ENCODE measurements at regions not wholly inside any gene's neighbourhood (a gene's known extent, or its start where the extent isn't known, plus 50 kb on each side); places are given as distances from the start of the nearest gene placed in this dataset.

DNA sequence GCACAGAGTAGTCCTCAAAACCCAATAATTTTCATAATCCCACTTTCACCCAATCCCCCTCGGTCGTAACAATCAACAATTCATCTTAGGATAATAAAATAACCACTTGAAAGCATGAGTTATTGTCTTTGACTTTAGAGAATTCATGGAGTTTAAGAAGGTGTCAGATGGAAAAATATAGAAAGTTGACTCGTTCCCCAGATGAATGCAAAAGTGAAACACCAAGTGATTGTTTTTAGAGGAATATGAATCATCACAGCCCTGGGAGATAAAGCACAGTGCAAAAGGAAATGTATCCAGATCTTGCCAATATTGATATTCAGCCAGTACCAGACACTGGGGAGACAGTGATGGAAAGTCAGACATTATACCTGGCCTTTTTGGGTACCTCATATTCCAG lies 860.5 kb downstream of the DHX35 start:
- no peaks in the 10 kb centered on the region for H3K36me3 Mint-ChIP-seq
- no peak for TF ChIP-seq CTCF (IDR thresholded peaks at IDR 0.05; ENCODE audit: unreplicated experiment)
- no peak overlapping the region for H3K4me3 Mint-ChIP-seq
- no peaks in the 10 kb centered on the region for H3K9me3 Mint-ChIP-seq
- peaks cover 1% of the 10 kb centered on the region for H3K4me1 Mint-ChIP-seq
- H3K27ac Mint-ChIP-seq = no peak overlapping the region
- no peak for DNase-seq (ENCODE audit: low spot score in 2 of 2, unreplicated experiment in 2 of 2)
- no peaks in the 10 kb centered on the region for H3K27me3 Mint-ChIP-seq (ENCODE audit: low read depth)

GRCh38 chr20:39813190-39813829 lies 851.2 kb downstream of the DHX35 start:
- no peaks in the 10 kb centered on the region for H3K27me3 Mint-ChIP-seq (ENCODE audit: low read depth)
- H3K4me3 Mint-ChIP-seq = no peak overlapping the region
- H3K9me3 Mint-ChIP-seq = no peaks in the 10 kb centered on the region
- H3K36me3 Mint-ChIP-seq = no peaks in the 10 kb centered on the region
- no peak for TF ChIP-seq CTCF (IDR thresholded peaks at IDR 0.05; ENCODE audit: unreplicated experiment)
- DNase-seq (ENCODE audit: low spot score in 2 of 2, unreplicated experiment in 2 of 2) = no peak
- no peaks in the 10 kb centered on the region for H3K4me1 Mint-ChIP-seq
- no peak overlapping the region for H3K27ac Mint-ChIP-seq

GRCh38 chr20:39812116-39812515 lies 850.0 kb downstream of the DHX35 start:
- no peak for DNase-seq (ENCODE audit: low spot score in 2 of 2, unreplicated experiment in 2 of 2)
- Mint-ChIP-seq H3K4me1 (no peaks in the 10 kb centered on the region), H3K27me3 (ENCODE audit: low read depth) (no peaks in the 10 kb centered on the region), H3K27ac (no peak overlapping the region), H3K9me3 (no peaks in the 10 kb centered on the region), H3K36me3 (no peaks in the 10 kb centered on the region), H3K4me3 (no peak overlapping the region)
- TF ChIP-seq CTCF (IDR thresholded peaks at IDR 0.05; ENCODE audit: unreplicated experiment) = no peak

DNA sequence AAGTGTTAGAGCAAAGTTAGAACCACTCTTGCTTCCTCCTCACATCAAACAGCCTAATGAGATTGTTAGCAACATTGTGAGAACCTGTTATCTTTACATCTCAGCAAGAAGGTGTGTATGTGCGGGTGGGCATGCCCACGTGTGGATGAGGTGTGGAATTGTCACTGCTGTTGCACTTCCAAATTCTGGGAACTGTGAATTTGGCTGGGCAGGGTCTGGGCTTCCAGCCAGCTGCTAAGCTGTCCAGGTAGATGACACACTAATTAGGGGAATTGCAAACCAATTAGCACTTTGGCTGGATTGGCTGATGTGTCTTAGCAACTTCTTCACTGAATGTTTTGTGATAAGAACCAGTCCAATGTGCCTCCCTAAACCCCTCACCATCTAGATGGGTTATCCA lies 848.2 kb downstream of the DHX35 start:
- Mint-ChIP-seq H3K27ac (no peak overlapping the region), H3K36me3 (no peaks in the 10 kb centered on the region), H3K4me3 (no peak overlapping the region), H3K27me3 (ENCODE audit: low read depth) (no peaks in the 10 kb centered on the region), H3K9me3 (no peaks in the 10 kb centered on the region), H3K4me1 (no peaks in the 10 kb centered on the region)
- no peak for TF ChIP-seq CTCF (IDR thresholded peaks at IDR 0.05; ENCODE audit: unreplicated experiment)
- no peak for DNase-seq (ENCODE audit: low spot score in 2 of 2, unreplicated experiment in 2 of 2)

DNA sequence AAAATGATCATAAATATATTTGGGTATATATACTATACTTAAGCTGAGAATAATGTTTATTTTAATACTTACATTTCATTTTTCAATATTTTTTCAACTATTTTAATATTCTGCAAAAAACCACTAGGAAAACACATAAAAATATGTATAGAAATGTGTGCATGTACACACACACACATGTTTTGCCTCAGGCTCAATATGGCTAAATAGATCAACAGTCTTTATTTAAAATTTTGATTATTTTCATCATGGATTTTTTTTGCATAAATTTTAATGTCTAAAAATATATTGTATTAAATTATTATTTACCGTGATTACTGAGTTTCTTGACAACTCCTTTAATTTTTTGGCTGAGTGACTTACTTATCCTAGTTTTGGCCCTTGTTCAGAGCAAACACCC lies 846.5 kb downstream of the DHX35 start:
- Mint-ChIP-seq H3K36me3 (no peaks in the 10 kb centered on the region), H3K9me3 (no peaks in the 10 kb centered on the region), H3K27me3 (ENCODE audit: low read depth) (no peaks in the 10 kb centered on the region), H3K4me3 (no peak overlapping the region), H3K4me1 (no peaks in the 10 kb centered on the region), H3K27ac (no peak overlapping the region)
- TF ChIP-seq CTCF (IDR thresholded peaks at IDR 0.05; ENCODE audit: unreplicated experiment) = no peak
- no peak for DNase-seq (ENCODE audit: low spot score in 2 of 2, unreplicated experiment in 2 of 2)

GRCh38 chr20:39800548-39800947 lies 838.4 kb downstream of the DHX35 start:
- Mint-ChIP-seq H3K36me3 (no peaks in the 10 kb centered on the region), H3K27ac (peak overlapping the region; percentile 61), H3K27me3 (ENCODE audit: low read depth) (no peaks in the 10 kb centered on the region), H3K4me3 (no peak overlapping the region), H3K4me1 (no peaks in the 10 kb centered on the region), H3K9me3 (peaks cover 16% of the 10 kb centered on the region)
- no peak for DNase-seq (ENCODE audit: low spot score in 2 of 2, unreplicated experiment in 2 of 2)
- no peak for TF ChIP-seq CTCF (IDR thresholded peaks at IDR 0.05; ENCODE audit: unreplicated experiment)

Measured in mesothelial cell of epicardium (in vitro differentiated cells).